Thyroid gland (tissue), 4 donors: ENCODE measurements at regions not wholly inside any gene's neighbourhood (a gene's known extent, or its start where the extent isn't known, plus 50 kb on each side); places are given as distances from the start of the nearest gene placed in this dataset.

ENCODE experiments used
- POLR2A ChIP-seq, 2 donors: fragments of 450-650 bp; IDR thresholded peaks; one replicate each; pipeline ENCODE4 v1.6.1; 2017; ENCODE audit warnings: antibody characterized with exemption in 2 of 2, mild to moderate bottlenecking in 2 of 2, moderate library complexity in 1 of 2
- TF ChIP-seq, protein P1 (sequence below), 6 experiments: fragments of 200-600 bp in 3 of 6; fragments of 450-650 bp in 3 of 6; sonication (generic) in 3 of 6; IDR thresholded peaks; one replicate each; pipeline ENCODE4 v1.5.1; 2016 to 2019; ENCODE audit warnings: antibody characterized with exemption in 6 of 6, mild to moderate bottlenecking in 2 of 6, inconsistent platforms in 1 of 6, moderate library complexity in 1 of 6

DNA sequence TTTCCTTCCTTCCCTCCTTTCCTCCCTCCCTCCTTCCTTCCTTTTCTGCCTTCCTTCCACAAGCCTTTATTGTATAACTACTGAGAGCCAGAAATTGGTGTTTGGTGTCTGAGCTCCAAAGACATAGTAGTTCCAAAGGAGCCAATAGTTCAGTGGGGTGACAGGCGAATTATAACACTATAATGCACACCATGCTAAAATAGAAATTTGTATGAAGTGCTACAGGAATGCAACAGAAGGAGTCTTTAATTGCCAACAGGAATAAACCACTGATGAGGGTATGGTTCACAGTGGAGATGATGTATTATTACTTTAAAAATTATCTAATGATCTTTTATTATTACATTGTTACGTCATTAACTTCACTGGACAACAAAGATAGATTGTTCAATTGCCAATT lies 158.8 kb upstream of the SP8 start:
- TF ChIP-seq POLR2A (IDR thresholded peaks at IDR 0.05), result no peak
- TF ChIP-seq, protein P1, sequence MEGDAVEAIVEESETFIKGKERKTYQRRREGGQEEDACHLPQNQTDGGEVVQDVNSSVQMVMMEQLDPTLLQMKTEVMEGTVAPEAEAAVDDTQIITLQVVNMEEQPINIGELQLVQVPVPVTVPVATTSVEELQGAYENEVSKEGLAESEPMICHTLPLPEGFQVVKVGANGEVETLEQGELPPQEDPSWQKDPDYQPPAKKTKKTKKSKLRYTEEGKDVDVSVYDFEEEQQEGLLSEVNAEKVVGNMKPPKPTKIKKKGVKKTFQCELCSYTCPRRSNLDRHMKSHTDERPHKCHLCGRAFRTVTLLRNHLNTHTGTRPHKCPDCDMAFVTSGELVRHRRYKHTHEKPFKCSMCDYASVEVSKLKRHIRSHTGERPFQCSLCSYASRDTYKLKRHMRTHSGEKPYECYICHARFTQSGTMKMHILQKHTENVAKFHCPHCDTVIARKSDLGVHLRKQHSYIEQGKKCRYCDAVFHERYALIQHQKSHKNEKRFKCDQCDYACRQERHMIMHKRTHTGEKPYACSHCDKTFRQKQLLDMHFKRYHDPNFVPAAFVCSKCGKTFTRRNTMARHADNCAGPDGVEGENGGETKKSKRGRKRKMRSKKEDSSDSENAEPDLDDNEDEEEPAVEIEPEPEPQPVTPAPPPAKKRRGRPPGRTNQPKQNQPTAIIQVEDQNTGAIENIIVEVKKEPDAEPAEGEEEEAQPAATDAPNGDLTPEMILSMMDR (IDR thresholded peaks at IDR 0.05), result no peak
